ENCODE measurements at regions not wholly inside any gene's neighbourhood (a gene's known extent, or its start where the extent isn't known, plus 50 kb on each side); places are given as distances from the start of the nearest gene placed in this dataset.

DNA sequence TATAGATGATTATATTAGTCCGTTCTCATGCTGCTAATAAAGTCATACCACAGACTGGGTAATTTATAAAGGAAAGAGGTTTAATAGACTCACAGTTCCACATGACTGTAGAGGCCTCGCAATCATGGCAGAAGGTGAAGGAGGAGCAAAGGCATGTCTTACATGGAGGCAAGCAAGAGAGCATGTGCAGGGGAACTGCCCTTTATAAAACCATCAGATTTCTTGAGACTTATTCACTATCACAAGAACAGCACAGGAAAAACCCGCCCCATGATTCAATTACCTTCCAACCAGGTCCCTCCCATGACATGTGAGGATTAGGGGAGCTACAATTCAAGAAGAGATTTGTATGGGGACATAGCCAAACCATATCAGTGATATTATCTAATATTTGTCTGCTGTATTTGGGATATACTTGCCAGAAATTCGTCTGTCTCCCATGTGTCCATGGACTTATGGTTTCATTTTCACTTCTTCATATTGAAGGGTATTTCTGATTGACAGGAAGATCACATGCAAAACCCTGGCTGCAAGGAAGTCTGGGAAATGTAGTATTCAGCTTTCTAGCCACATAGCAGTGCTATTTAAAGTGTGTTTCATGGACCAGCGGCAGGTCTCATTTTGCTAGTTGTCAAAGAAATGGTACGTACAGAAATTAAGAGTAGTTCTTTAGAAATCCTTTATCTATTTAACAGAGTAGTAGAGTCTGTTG is 50.5 kb upstream of the PAK5 start:
- Mint-ChIP-seq H3K27ac (ENCODE audit: unreplicated experiment) (no peak overlapping the region), H3K36me3 (ENCODE audit: low read depth) (no peaks in the 10 kb centered on the region), H3K4me1 (no peaks in the 10 kb centered on the region), H3K27me3 (ENCODE audit: low read depth) (peaks cover 5% of the 10 kb centered on the region), H3K9me3 (peaks cover 3% of the 10 kb centered on the region), H3K4me3 (no peak overlapping the region)
- no peak for DNase-seq (ENCODE audit: low read depth, low spot score)
- TF ChIP-seq, protein P1, sequence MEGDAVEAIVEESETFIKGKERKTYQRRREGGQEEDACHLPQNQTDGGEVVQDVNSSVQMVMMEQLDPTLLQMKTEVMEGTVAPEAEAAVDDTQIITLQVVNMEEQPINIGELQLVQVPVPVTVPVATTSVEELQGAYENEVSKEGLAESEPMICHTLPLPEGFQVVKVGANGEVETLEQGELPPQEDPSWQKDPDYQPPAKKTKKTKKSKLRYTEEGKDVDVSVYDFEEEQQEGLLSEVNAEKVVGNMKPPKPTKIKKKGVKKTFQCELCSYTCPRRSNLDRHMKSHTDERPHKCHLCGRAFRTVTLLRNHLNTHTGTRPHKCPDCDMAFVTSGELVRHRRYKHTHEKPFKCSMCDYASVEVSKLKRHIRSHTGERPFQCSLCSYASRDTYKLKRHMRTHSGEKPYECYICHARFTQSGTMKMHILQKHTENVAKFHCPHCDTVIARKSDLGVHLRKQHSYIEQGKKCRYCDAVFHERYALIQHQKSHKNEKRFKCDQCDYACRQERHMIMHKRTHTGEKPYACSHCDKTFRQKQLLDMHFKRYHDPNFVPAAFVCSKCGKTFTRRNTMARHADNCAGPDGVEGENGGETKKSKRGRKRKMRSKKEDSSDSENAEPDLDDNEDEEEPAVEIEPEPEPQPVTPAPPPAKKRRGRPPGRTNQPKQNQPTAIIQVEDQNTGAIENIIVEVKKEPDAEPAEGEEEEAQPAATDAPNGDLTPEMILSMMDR (conservative IDR thresholded peaks at IDR 0.05), result no peak

Data from neural crest cell (in vitro differentiated cells).